HUDEP-2 (cell line): ENCODE measurements at regions not wholly inside any gene's neighbourhood (a gene's known extent, or its start where the extent isn't known, plus 50 kb on each side); places are given as distances from the start of the nearest gene placed in this dataset.
"Not testable (repeated sequence)": the region's sequence is repeated elsewhere in the genome, so short reads cannot be mapped to it uniquely, and the experiment has no call there.

ENCODE experiments used
- DNase-seq, 76 experiments: peaks; one replicate each; lab custom pipeline; 2025; ENCODE audit not compliant: unreplicated experiment in 76 of 76; lab: John Stamatoyannopoulos, UW

GRCh38 chr6:8657522-8657921, 222.2 kb upstream of the SLC35B3 start:
- DNase-seq, result no peak

GRCh38 chr6:8655670-8656454, 220.5 kb upstream of the SLC35B3 start:
- no peak for DNase-seq

- no peak for DNase-seq
Observed at GRCh38 chr6:8652710-8653109, 217.4 kb upstream of the SLC35B3 start.

GRCh38 chr6:8651998-8652397, 216.7 kb upstream of the SLC35B3 start:
- DNase-seq, result no peak

GRCh38 chr6:8645212-8645611, 209.9 kb upstream of the SLC35B3 start:
- DNase-seq, result no peak

GRCh38 chr6:8644306-8644705, 209.0 kb upstream of the SLC35B3 start:
- no peak for DNase-seq

GRCh38 chr6:8642854-8643253, 207.5 kb upstream of the SLC35B3 start:
- no peak for DNase-seq

- DNase-seq, result no peak
Observed at GRCh38 chr6:8642131-8642530, 206.8 kb upstream of the SLC35B3 start.

- DNase-seq, result no peak
Observed at GRCh38 chr6:8639928-8640649, 204.7 kb upstream of the SLC35B3 start.

- no peak for DNase-seq
Observed at GRCh38 chr6:8637896-8638597, 202.7 kb upstream of the SLC35B3 start.

- DNase-seq, result no peak
Observed at GRCh38 chr6:8633762-8634161, 198.4 kb upstream of the SLC35B3 start.

- no peak for DNase-seq
Observed at GRCh38 chr6:8628736-8629135, 193.4 kb upstream of the SLC35B3 start.

GRCh38 chr6:8628063-8628462, 192.7 kb upstream of the SLC35B3 start:
- no peak for DNase-seq

- DNase-seq, result no peak
Observed at GRCh38 chr6:8627085-8627861, 191.9 kb upstream of the SLC35B3 start.

GRCh38 chr6:8624665-8625064, 189.3 kb upstream of the SLC35B3 start:
- no peak for DNase-seq

- DNase-seq, result no peak
Observed at GRCh38 chr6:8623441-8623840, 188.1 kb upstream of the SLC35B3 start.

GRCh38 chr6:8619853-8620252, 184.5 kb upstream of the SLC35B3 start:
- DNase-seq, result no peak

- DNase-seq, result not testable (repeated sequence)
Observed at GRCh38 chr6:8619408-8619807, 184.1 kb upstream of the SLC35B3 start.

- DNase-seq, result no peak
Observed at GRCh38 chr6:8608737-8609136, 173.4 kb upstream of the SLC35B3 start.

GRCh38 chr6:8589941-8590729, 154.8 kb upstream of the SLC35B3 start:
- DNase-seq, result no peak
